Astrocyte (in vitro differentiated cells and primary cell): ENCODE measurements at regions not wholly inside any gene's neighbourhood (a gene's known extent, or its start where the extent isn't known, plus 50 kb on each side); places are given as distances from the start of the nearest gene placed in this dataset.

ENCODE experiments used
- DNase-seq: peaks from one replicate; pipeline ENCODE4 v3.0.0-alpha.2; 2010; ENCODE audit warnings: low read depth
- FAIRE-seq: peaks from 2 replicates; lab custom pipeline; 2011; peaks lifted over from hg19 to GRCh38; lab: Jason Lieb, UNC
- H2AFZ ChIP-seq: 2 replicates; pipeline ENCODE4 v1.6.0; 2012; ENCODE audit warnings: low read depth, low read length, inconsistent platforms
- H3K27ac ChIP-seq: 2 replicates; pipeline ENCODE4 v1.5.1; 2011; ENCODE audit warnings: low read depth, low read length, inconsistent platforms
- H3K27me3 ChIP-seq: 2 replicates; pipeline ENCODE4 v1.6.0; 2011; ENCODE audit warnings: low read length, inconsistent platforms; ENCODE audit not compliant: insufficient read depth
- H3K36me3 ChIP-seq: 2 replicates; pipeline ENCODE4 v1.5.1; 2011; ENCODE audit warnings: low read length, inconsistent platforms; ENCODE audit not compliant: insufficient read depth
- H3K4me1 ChIP-seq: 2 replicates; pipeline ENCODE4 v1.5.1; 2011; ENCODE audit warnings: low read length, inconsistent platforms; ENCODE audit not compliant: insufficient read depth
- H3K4me2 ChIP-seq: 2 replicates; pipeline ENCODE4 v1.6.0; 2012; ENCODE audit warnings: low read length, inconsistent platforms
- H3K4me3 ChIP-seq: 2 replicates; pipeline ENCODE4 v1.5.1; 2011; ENCODE audit warnings: low read depth, mild to moderate bottlenecking, low read length, inconsistent platforms; ENCODE audit not compliant: insufficient read depth
- H3K79me2 ChIP-seq: 2 replicates; pipeline ENCODE4 v1.6.0; 2012; ENCODE audit warnings: mild to moderate bottlenecking, low read length, inconsistent platforms; ENCODE audit not compliant: insufficient read depth
- H3K9ac ChIP-seq: 2 replicates; pipeline ENCODE4 v1.6.0; 2012; ENCODE audit warnings: mild to moderate bottlenecking, low read length, inconsistent platforms
- H3K9me3 ChIP-seq: 2 replicates; pipeline ENCODE4 v1.5.1; 2012; ENCODE audit warnings: low read depth, mild to moderate bottlenecking, low read length, inconsistent platforms; ENCODE audit not compliant: insufficient read depth
- H4K20me1 ChIP-seq: 2 replicates; pipeline ENCODE4 v1.6.0; 2012; ENCODE audit warnings: low read length, inconsistent platforms; ENCODE audit not compliant: insufficient read depth
- H3K27ac Mint-ChIP-seq: one replicate; pipeline ENCODE4 v1.8.0; 2021; ENCODE audit warnings: mild to moderate bottlenecking, mixed read lengths; ENCODE audit not compliant: unreplicated experiment
- H3K27me3 Mint-ChIP-seq: one replicate; pipeline ENCODE4 v1.8.0; 2021; ENCODE audit warnings: low read depth, mixed read lengths; ENCODE audit not compliant: unreplicated experiment
- H3K36me3 Mint-ChIP-seq: one replicate; pipeline ENCODE4 v1.8.0; 2021; ENCODE audit warnings: low read depth, mixed read lengths; ENCODE audit not compliant: unreplicated experiment
- H3K4me1 Mint-ChIP-seq: one replicate; pipeline ENCODE4 v1.8.0; 2021; ENCODE audit warnings: low read depth, mixed read lengths; ENCODE audit not compliant: unreplicated experiment
- H3K4me3 Mint-ChIP-seq: one replicate; pipeline ENCODE4 v1.8.0; 2021; ENCODE audit warnings: mild to moderate bottlenecking, moderate library complexity, mixed read lengths; ENCODE audit not compliant: unreplicated experiment
- H3K9me3 Mint-ChIP-seq: one replicate; pipeline ENCODE4 v1.8.0; 2021; ENCODE audit warnings: mild to moderate bottlenecking, mixed read lengths; ENCODE audit not compliant: unreplicated experiment
- EZH2 ChIP-seq: IDR thresholded peaks from 2 replicates; pipeline ENCODE4 v1.6.1; 2012; ENCODE audit warnings: mild to moderate bottlenecking, low read length, inconsistent platforms; ENCODE audit not compliant: insufficient read depth
- TF ChIP-seq, protein P1 (sequence below): IDR thresholded peaks from 2 replicates; pipeline ENCODE4 v1.5.1; 2011; ENCODE audit warnings: low read depth, mild to moderate bottlenecking, inconsistent platforms, low read length, moderate library complexity; ENCODE audit not compliant: insufficient read depth

DNA sequence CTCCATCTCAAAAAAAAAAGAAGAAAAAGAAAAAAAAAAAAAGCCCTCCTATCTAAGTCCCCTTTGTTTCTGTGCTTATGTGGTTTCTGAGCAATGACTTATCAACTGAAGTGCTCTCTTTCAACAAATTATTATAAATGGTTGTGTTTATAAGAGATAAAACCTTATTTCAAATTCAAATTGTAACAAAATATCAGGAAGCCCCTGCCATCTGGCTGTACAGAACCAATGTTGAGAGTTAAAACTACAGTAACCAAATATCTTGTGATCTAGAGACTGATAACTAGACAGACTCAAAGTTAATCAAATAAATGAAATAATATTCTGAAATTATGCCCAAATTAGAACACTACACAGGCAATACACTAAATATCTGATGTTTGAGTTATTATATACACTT, 143.0 kb upstream of the CPNE8 start:
- Mint-ChIP-seq H3K36me3 (no peaks in the 10 kb centered on the region), H3K27me3 (no peaks in the 10 kb centered on the region), H3K4me1 (no peaks in the 10 kb centered on the region), H3K4me3 (no peak overlapping the region), H3K9me3 (peaks cover 2% of the 10 kb centered on the region), H3K27ac (no peak overlapping the region)
- H2AFZ ChIP-seq, result no peak overlapping the region
- peaks cover under 1% of the 10 kb centered on the region for H3K4me1 ChIP-seq
- H3K36me3 ChIP-seq, result no peaks in the 10 kb centered on the region
- H3K27ac ChIP-seq, result no peak overlapping the region
- no peak for TF ChIP-seq EZH2
- TF ChIP-seq, protein P1, sequence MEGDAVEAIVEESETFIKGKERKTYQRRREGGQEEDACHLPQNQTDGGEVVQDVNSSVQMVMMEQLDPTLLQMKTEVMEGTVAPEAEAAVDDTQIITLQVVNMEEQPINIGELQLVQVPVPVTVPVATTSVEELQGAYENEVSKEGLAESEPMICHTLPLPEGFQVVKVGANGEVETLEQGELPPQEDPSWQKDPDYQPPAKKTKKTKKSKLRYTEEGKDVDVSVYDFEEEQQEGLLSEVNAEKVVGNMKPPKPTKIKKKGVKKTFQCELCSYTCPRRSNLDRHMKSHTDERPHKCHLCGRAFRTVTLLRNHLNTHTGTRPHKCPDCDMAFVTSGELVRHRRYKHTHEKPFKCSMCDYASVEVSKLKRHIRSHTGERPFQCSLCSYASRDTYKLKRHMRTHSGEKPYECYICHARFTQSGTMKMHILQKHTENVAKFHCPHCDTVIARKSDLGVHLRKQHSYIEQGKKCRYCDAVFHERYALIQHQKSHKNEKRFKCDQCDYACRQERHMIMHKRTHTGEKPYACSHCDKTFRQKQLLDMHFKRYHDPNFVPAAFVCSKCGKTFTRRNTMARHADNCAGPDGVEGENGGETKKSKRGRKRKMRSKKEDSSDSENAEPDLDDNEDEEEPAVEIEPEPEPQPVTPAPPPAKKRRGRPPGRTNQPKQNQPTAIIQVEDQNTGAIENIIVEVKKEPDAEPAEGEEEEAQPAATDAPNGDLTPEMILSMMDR, result no peak
- no peak for DNase-seq
- H4K20me1 ChIP-seq, result no peaks in the 10 kb centered on the region
- no peaks in the 10 kb centered on the region for H3K27me3 ChIP-seq
- H3K9ac ChIP-seq, result no peak overlapping the region
- no peak for FAIRE-seq
- no peak overlapping the region for H3K4me2 ChIP-seq
- H3K4me3 ChIP-seq, result no peak overlapping the region
- no peaks in the 10 kb centered on the region for H3K9me3 ChIP-seq
- H3K79me2 ChIP-seq, result no peaks in the 10 kb centered on the region

- H3K27me3 Mint-ChIP-seq, result no peaks in the 10 kb centered on the region
- no peak overlapping the region for H3K27ac Mint-ChIP-seq
- H3K4me1 Mint-ChIP-seq, result no peaks in the 10 kb centered on the region
- H4K20me1 ChIP-seq, result no peaks in the 10 kb centered on the region
- no peak for TF ChIP-seq EZH2
- TF ChIP-seq, protein P1, result no peak
- H3K9ac ChIP-seq, result no peak overlapping the region
- peaks cover 7% of the 10 kb centered on the region for H3K4me1 ChIP-seq
- no peak overlapping the region for H2AFZ ChIP-seq
- H3K79me2 ChIP-seq, result no peaks in the 10 kb centered on the region
- no peak overlapping the region for H3K4me3 Mint-ChIP-seq
- no peak overlapping the region for H3K4me3 ChIP-seq
- H3K27me3 ChIP-seq, result no peaks in the 10 kb centered on the region
- DNase-seq, result no peak
- H3K27ac ChIP-seq, result no peak overlapping the region
- H3K9me3 ChIP-seq, result no peaks in the 10 kb centered on the region
- H3K4me2 ChIP-seq, result no peak overlapping the region
- H3K36me3 ChIP-seq, result no peaks in the 10 kb centered on the region
- H3K9me3 Mint-ChIP-seq, result no peaks in the 10 kb centered on the region
- no peaks in the 10 kb centered on the region for H3K36me3 Mint-ChIP-seq
- no peak for FAIRE-seq
Measured at GRCh38 chr12:39047539-39048262, 142.3 kb upstream of the CPNE8 start.

- no peaks in the 10 kb centered on the region for H4K20me1 ChIP-seq
- no peaks in the 10 kb centered on the region for H3K36me3 Mint-ChIP-seq
- H3K9me3 ChIP-seq, result no peaks in the 10 kb centered on the region
- no peaks in the 10 kb centered on the region for H3K36me3 ChIP-seq
- no peaks in the 10 kb centered on the region for H3K4me1 Mint-ChIP-seq
- H3K27ac Mint-ChIP-seq, result no peak overlapping the region
- no peak overlapping the region for H2AFZ ChIP-seq
- H3K4me1 ChIP-seq, result peaks cover 7% of the 10 kb centered on the region
- no peak for TF ChIP-seq EZH2
- TF ChIP-seq, protein P1, result no peak
- no peaks in the 10 kb centered on the region for H3K27me3 Mint-ChIP-seq
- no peak overlapping the region for H3K4me2 ChIP-seq
- FAIRE-seq, result no peak
- no peaks in the 10 kb centered on the region for H3K79me2 ChIP-seq
- H3K27ac ChIP-seq, result no peak overlapping the region
- no peak overlapping the region for H3K9ac ChIP-seq
- H3K9me3 Mint-ChIP-seq, result no peaks in the 10 kb centered on the region
- H3K4me3 Mint-ChIP-seq, result no peak overlapping the region
- DNase-seq, result no peak
- no peak overlapping the region for H3K4me3 ChIP-seq
- no peaks in the 10 kb centered on the region for H3K27me3 ChIP-seq
Measured at GRCh38 chr12:39044754-39045153, 139.4 kb upstream of the CPNE8 start.
